PC-3 (cell line): ENCODE measurements at regions not wholly inside any gene's neighbourhood (a gene's known extent, or its start where the extent isn't known, plus 50 kb on each side); places are given as distances from the start of the nearest gene placed in this dataset.

Source experiments
- ATAC-seq: fragments of 200-7000 bp; cut with Tn5 transposase; 2 replicates; pipeline ENCODE4 v1.9.1; 2020; ENCODE audit warnings: mild to moderate bottlenecking, moderate library complexity
- BruUV-seq: library from RNA; stranded (reverse); fragments of 400-500 nt; replicated peaks from 2 replicates; lab custom pipeline; 2021; lab: Mats Ljungman, UMichigan
- CTCF ChIA-PET: fragments of 300-600 bp; sonication (Branson Sonifier 250); formaldehyde crosslinking; loops from one replicate; lab custom pipeline; 2022; ENCODE audit warnings: antibody characterized with exemption; lab: Charles Lee
- POLR2A ChIA-PET: fragments of 300-600 bp; sonication (Branson Sonifier 250); formaldehyde crosslinking; loops from one replicate; lab custom pipeline; 2022; ENCODE audit warnings: antibody characterized with exemption; ENCODE audit not compliant: unreplicated experiment; lab: Charles Lee
- DNase-seq: peaks from one replicate; pipeline ENCODE4 v3.0.0-alpha.2; 2015
- H2AFZ ChIP-seq: fragments of 300-600 bp; sonication (generic); 2 replicates; pipeline ENCODE4 v1.6.0; 2016; ENCODE audit warnings: antibody characterized with exemption, low read length
- H3F3A ChIP-seq: fragments of 300-600 bp; sonication (generic); one replicate; pipeline ENCODE4 v1.6.0; 2017; ENCODE audit warnings: antibody characterized with exemption, low read length, control low read depth, mild to moderate bottlenecking; ENCODE audit not compliant: unreplicated experiment
- H3K27ac ChIP-seq: fragments of 300-600 bp; sonication (generic); 2 replicates; pipeline ENCODE4 v1.5.1; 2016; ENCODE audit warnings: mild to moderate bottlenecking, low read length
- H3K27me3 ChIP-seq: fragments of 300-600 bp; sonication (generic); 2 replicates; pipeline ENCODE4 v1.6.1; 2016; ENCODE audit warnings: low read length, mixed read lengths
- H3K36me3 ChIP-seq: fragments of 300-600 bp; sonication (generic); 2 replicates; pipeline ENCODE4 v1.6.1; 2016; ENCODE audit warnings: low read depth, mixed run types, low read length, mixed read lengths
- H3K4me1 ChIP-seq: fragments of 300-600 bp; sonication (generic); 2 replicates; pipeline ENCODE4 v1.5.1; 2016; ENCODE audit warnings: low read length; ENCODE audit not compliant: insufficient read depth
- H3K4me2 ChIP-seq: fragments of 300-600 bp; sonication (generic); 2 replicates; pipeline ENCODE4 v1.6.0; 2016; ENCODE audit warnings: low read length
- H3K4me3 ChIP-seq: fragments of 300-600 bp; sonication (generic); 2 replicates; pipeline ENCODE4 v1.5.1; 2016; ENCODE audit warnings: mild to moderate bottlenecking, low read length, mixed read lengths
- H3K79me2 ChIP-seq: fragments of 300-600 bp; sonication (generic); 2 replicates; pipeline ENCODE4 v1.6.1; 2017; ENCODE audit warnings: low read length, mixed read lengths
- H3K9ac ChIP-seq: fragments of 300-600 bp; sonication (generic); 2 replicates; pipeline ENCODE4 v1.6.0; 2016; ENCODE audit warnings: mild to moderate bottlenecking, low read length
- H3K9me2 ChIP-seq: fragments of 300-600 bp; sonication (generic); replicated peaks from 2 replicates; pipeline ENCODE4 v1.6.1; 2016; ENCODE audit warnings: mixed run types, low read length, mixed read lengths
- H3K9me3 ChIP-seq: fragments of 300-600 bp; sonication (generic); 2 replicates; pipeline ENCODE4 v1.6.1; 2016; ENCODE audit warnings: low read length, mixed read lengths
- H4K20me1 ChIP-seq: fragments of 300-600 bp; sonication (generic); 2 replicates; pipeline ENCODE4 v1.6.1; 2016; ENCODE audit warnings: low read length, mixed read lengths
- CTCF ChIP-seq: fragments of 300-600 bp; sonication (generic); conservative IDR thresholded peaks from 2 replicates; pipeline ENCODE4 v1.5.1; 2017; ENCODE audit warnings: antibody characterized with exemption, low read depth, mild to moderate bottlenecking, low read length
- EZH2 ChIP-seq: fragments of 300-600 bp; sonication (generic); IDR thresholded peaks from one replicate; pipeline ENCODE4 v1.6.1; 2017; ENCODE audit warnings: antibody characterized with exemption, mild to moderate bottlenecking, low read length; ENCODE audit not compliant: unreplicated experiment
- EZH2phosphoT487 ChIP-seq: fragments of 300-600 bp; sonication (generic); IDR thresholded peaks from 2 replicates; pipeline ENCODE4 v1.6.1; 2018; ENCODE audit warnings: mild to moderate bottlenecking, antibody characterized with exemption, low read length, borderline replicate concordance
- intact Hi-C: fragments of 100-400 bp; cut with micrococcal nuclease; formaldehyde crosslinking; loops from 2 replicates; pipeline ENCODE4 v1.9.0; 2023

- Histone ChIP-seq H3K36me3 (no peaks in the 10 kb centered on the region), H3F3A (no peaks in the 10 kb centered on the region), H3K4me1 (no peaks in the 10 kb centered on the region), H3K27ac (no peak overlapping the region), H3K4me2 (no peak overlapping the region), H3K27me3 (peaks cover 44% of the 10 kb centered on the region), H2AFZ (no peak overlapping the region), H3K9ac (no peak overlapping the region), H3K9me3 (no peaks in the 10 kb centered on the region), H3K9me2 (no peaks in the 10 kb centered on the region), H3K79me2 (no peaks in the 10 kb centered on the region), H4K20me1 (no peaks in the 10 kb centered on the region), H3K4me3 (no peak overlapping the region)
- ATAC-seq: no peak
- intact Hi-C loops: no loop called here
- DNase-seq: no peak
- ChIA-PET POLR2A (no interaction called here), CTCF (no interaction called here)
- no TSS peak for BruUV-seq
- TF ChIP-seq EZH2phosphoT487 (no peak), CTCF (no peak), EZH2 (no peak)
These were observed 446.7 kb downstream of the BMP2 start for GRCh38 chr20:7214081-7214740.

- POLR2A ChIA-PET: no interaction called here
- H4K20me1 ChIP-seq: no peaks in the 10 kb centered on the region
- H3K36me3 ChIP-seq: no peaks in the 10 kb centered on the region
- H3F3A ChIP-seq: no peaks in the 10 kb centered on the region
- H3K4me3 ChIP-seq: no peak overlapping the region
- H3K27me3 ChIP-seq: peaks cover 36% of the 10 kb centered on the region
- no peaks in the 10 kb centered on the region for H3K79me2 ChIP-seq
- intact Hi-C loops: no loop called here
- no peak overlapping the region for H3K27ac ChIP-seq
- H3K9ac ChIP-seq: no peak overlapping the region
- TF ChIP-seq CTCF: no peak
- no peaks in the 10 kb centered on the region for H3K9me2 ChIP-seq
- no peak for ATAC-seq
- no TSS peak for BruUV-seq
- no peak overlapping the region for H2AFZ ChIP-seq
- no peaks in the 10 kb centered on the region for H3K9me3 ChIP-seq
- H3K4me1 ChIP-seq: no peaks in the 10 kb centered on the region
- CTCF ChIA-PET: no interaction called here
- no peak overlapping the region for H3K4me2 ChIP-seq
- DNase-seq: no peak
These were observed 450.1 kb downstream of the BMP2 start for GRCh38 chr20:7217606-7218005.

- BruUV-seq: no TSS peak
These were observed 453.3 kb downstream of the BMP2 start for GRCh38 chr20:7220755-7221154.

More at GRCh38 chr20:7220755-7221154, 453.3 kb downstream of the BMP2 start:
- Histone ChIP-seq H3K36me3 (no peaks in the 10 kb centered on the region), H3K9ac (no peak overlapping the region), H3K79me2 (no peaks in the 10 kb centered on the region), H3K4me1 (no peaks in the 10 kb centered on the region), H4K20me1 (no peaks in the 10 kb centered on the region), H3K27ac (no peak overlapping the region), H3K4me3 (no peak overlapping the region), H2AFZ (no peak overlapping the region), H3F3A (no peaks in the 10 kb centered on the region), H3K4me2 (no peak overlapping the region), H3K9me3 (no peaks in the 10 kb centered on the region), H3K9me2 (no peaks in the 10 kb centered on the region), H3K27me3 (peaks cover 30% of the 10 kb centered on the region)
- intact Hi-C loops: no loop called here
- ChIA-PET CTCF (no interaction called here), POLR2A (no interaction called here)
- TF ChIP-seq CTCF: no peak
- no peak for ATAC-seq
- no peak for DNase-seq
